H1 (cell line): ENCODE measurements at regions not wholly inside any gene's neighbourhood (a gene's known extent, or its start where the extent isn't known, plus 50 kb on each side); places are given as distances from the start of the nearest gene placed in this dataset.

Source experiments
- BCL11A ChIP-seq, 2 experiments: IDR thresholded peaks; one replicate each; pipeline ENCODE4 v1.6.1; 2011; ENCODE audit warnings: low read depth in 2 of 2, low read length in 2 of 2, mild to moderate bottlenecking in 2 of 2
- CEBPB ChIP-seq: IDR thresholded peaks from 2 replicates; pipeline ENCODE4 v1.6.1; 2012; ENCODE audit warnings: low read depth, low read length
- CTCF ChIP-seq, 3 experiments: IDR thresholded peaks; 1 replicate in 2 of 3; 2 replicates in 1 of 3; pipeline versions ENCODE4 v1.5.1 to v1.6.1; 2011; ENCODE audit warnings: low read length in 3 of 3, mild to moderate bottlenecking in 3 of 3, inconsistent platforms in 2 of 3, low read depth in 1 of 3, moderate library complexity in 1 of 3; ENCODE audit not compliant: insufficient read depth in 1 of 3; ENCODE audit errors: control extremely low read depth in 1 of 3
- SRF ChIP-seq: IDR thresholded peaks from 2 replicates; pipeline ENCODE4 v1.6.1; 2011; ENCODE audit warnings: mild to moderate bottlenecking, low read depth, low read length, moderate library complexity
- YY1 ChIP-seq: IDR thresholded peaks from 2 replicates; pipeline ENCODE4 v1.6.1; 2011; ENCODE audit warnings: low read depth, mild to moderate bottlenecking, low read length

- TF ChIP-seq SRF: no peak
- TF ChIP-seq CEBPB: no peak
- TF ChIP-seq YY1: no peak
- no peak for TF ChIP-seq CTCF (IDR thresholded peaks at IDR 0.05; ENCODE audit: control extremely low read depth in 1 of 3, insufficient read depth in 1 of 3, low read depth in 1 of 3, low read length in 3 of 3)
- no peak for TF ChIP-seq BCL11A (IDR thresholded peaks at IDR 0.05; ENCODE audit: low read depth in 2 of 2, low read length in 2 of 2)
Observed at GRCh38 chr18:27242392-27243047, 57.4 kb upstream of the CHST9 start (continued).
